ENCODE measurements at regions not wholly inside any gene's neighbourhood (a gene's known extent, or its start where the extent isn't known, plus 50 kb on each side); places are given as distances from the start of the nearest gene placed in this dataset.

DNA sequence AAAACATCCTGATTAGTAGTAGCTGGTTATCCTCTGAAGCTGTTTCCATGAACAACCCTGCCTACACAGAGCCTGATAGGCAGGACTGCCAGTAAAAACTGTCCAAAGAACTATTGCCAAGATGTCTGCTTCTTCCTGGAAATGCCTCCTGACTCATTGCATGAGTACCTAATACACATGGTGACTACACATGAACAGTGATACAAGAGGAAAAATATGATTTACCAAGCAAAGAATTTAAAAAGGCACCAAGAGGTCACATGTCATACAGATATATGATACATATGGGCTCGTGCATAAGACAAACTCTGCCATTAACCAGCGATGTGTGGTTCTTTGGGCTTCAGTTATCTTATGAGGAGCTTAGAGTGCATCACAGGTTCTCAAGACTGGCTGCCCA is 552.3 kb downstream of the SLC16A7 start:
- Mint-ChIP-seq H3K36me3 (no peaks in the 10 kb centered on the region), H3K4me3 (no peak overlapping the region), H3K9me3 (peaks cover 8% of the 10 kb centered on the region), H3K4me1 (peaks cover 4% of the 10 kb centered on the region), H3K27ac (no peak overlapping the region), H3K27me3 (ENCODE audit: low read depth) (no peaks in the 10 kb centered on the region)
- DNase-seq (ENCODE audit: low spot score in 2 of 2, unreplicated experiment in 2 of 2): no peak
- TF ChIP-seq, protein P1, sequence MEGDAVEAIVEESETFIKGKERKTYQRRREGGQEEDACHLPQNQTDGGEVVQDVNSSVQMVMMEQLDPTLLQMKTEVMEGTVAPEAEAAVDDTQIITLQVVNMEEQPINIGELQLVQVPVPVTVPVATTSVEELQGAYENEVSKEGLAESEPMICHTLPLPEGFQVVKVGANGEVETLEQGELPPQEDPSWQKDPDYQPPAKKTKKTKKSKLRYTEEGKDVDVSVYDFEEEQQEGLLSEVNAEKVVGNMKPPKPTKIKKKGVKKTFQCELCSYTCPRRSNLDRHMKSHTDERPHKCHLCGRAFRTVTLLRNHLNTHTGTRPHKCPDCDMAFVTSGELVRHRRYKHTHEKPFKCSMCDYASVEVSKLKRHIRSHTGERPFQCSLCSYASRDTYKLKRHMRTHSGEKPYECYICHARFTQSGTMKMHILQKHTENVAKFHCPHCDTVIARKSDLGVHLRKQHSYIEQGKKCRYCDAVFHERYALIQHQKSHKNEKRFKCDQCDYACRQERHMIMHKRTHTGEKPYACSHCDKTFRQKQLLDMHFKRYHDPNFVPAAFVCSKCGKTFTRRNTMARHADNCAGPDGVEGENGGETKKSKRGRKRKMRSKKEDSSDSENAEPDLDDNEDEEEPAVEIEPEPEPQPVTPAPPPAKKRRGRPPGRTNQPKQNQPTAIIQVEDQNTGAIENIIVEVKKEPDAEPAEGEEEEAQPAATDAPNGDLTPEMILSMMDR (IDR thresholded peaks at IDR 0.05; ENCODE audit: unreplicated experiment): no peak

DNA sequence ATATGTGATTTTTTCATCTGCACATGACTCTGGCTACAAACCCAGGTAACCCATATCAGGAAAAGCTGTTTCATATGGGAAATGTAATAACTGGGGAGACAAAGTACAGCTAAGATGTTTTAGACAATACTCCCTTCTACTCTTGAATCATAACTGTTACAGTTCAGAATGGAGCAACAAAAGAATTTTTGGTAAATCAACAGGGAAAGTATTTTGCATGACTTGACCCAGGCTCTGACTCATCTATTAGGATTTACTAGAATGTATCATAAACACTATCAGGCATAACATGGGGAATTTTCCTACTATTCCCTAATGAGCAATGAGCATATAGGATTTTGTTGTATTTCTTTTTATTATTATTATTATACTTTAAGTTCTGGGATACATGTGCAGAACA is 553.0 kb downstream of the SLC16A7 start:
- Mint-ChIP-seq H3K9me3 (peaks cover 8% of the 10 kb centered on the region), H3K36me3 (no peaks in the 10 kb centered on the region), H3K27ac (no peak overlapping the region), H3K27me3 (ENCODE audit: low read depth) (no peaks in the 10 kb centered on the region), H3K4me3 (no peak overlapping the region), H3K4me1 (peaks cover 6% of the 10 kb centered on the region)
- DNase-seq (ENCODE audit: low spot score in 2 of 2, unreplicated experiment in 2 of 2): no peak
- TF ChIP-seq, protein P1 (IDR thresholded peaks at IDR 0.05; ENCODE audit: unreplicated experiment): no peak

DNA sequence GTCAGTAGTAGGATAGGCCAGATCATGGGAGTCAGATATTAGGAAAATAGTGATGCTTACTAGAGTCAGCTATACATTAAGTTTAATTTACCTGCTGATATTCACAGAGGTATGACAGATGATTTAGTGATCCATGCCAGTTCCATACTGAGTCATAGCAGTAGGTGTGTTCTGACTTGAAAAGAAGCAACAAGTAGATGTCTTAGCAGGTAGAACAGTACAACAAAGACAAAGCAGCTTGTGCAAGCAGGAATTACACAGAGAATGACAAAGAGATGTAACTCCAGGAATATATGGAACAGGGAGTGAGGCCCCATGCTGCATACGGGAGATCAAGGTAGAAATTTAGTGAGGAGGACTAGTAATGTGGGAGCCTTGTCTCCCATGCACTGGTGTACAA is 556.9 kb downstream of the SLC16A7 start:
- Mint-ChIP-seq H3K27ac (no peak overlapping the region), H3K4me3 (no peak overlapping the region), H3K27me3 (ENCODE audit: low read depth) (no peaks in the 10 kb centered on the region), H3K4me1 (peaks cover 4% of the 10 kb centered on the region), H3K9me3 (peaks cover 8% of the 10 kb centered on the region), H3K36me3 (no peaks in the 10 kb centered on the region)
- TF ChIP-seq, protein P1 (IDR thresholded peaks at IDR 0.05; ENCODE audit: unreplicated experiment): no peak
- no peak for DNase-seq (ENCODE audit: low spot score in 2 of 2, unreplicated experiment in 2 of 2)

DNA sequence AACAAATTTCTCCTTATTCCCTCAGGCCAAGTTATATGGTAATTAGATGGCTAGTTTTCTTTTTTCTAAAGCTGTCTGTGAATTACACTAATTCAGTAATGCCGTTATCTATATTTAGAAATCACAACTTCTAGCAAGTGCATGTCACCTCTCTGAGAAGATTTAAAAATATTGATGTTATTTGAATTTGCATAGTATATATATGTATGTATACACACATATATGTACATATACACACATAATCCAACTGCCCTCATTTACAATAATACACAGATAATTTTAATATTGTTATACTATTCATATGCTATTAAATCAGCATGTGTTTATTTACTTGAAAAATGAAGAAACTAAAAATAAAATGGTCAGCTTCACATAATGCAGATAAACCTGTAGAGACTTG is 563.9 kb downstream of the SLC16A7 start:
- Mint-ChIP-seq H3K9me3 (no peaks in the 10 kb centered on the region), H3K27me3 (ENCODE audit: low read depth) (no peaks in the 10 kb centered on the region), H3K27ac (no peak overlapping the region), H3K4me1 (peaks cover 2% of the 10 kb centered on the region), H3K4me3 (no peak overlapping the region), H3K36me3 (no peaks in the 10 kb centered on the region)
- no peak for DNase-seq (ENCODE audit: low spot score in 2 of 2, unreplicated experiment in 2 of 2)
- TF ChIP-seq, protein P1 (IDR thresholded peaks at IDR 0.05; ENCODE audit: unreplicated experiment): no peak

DNA sequence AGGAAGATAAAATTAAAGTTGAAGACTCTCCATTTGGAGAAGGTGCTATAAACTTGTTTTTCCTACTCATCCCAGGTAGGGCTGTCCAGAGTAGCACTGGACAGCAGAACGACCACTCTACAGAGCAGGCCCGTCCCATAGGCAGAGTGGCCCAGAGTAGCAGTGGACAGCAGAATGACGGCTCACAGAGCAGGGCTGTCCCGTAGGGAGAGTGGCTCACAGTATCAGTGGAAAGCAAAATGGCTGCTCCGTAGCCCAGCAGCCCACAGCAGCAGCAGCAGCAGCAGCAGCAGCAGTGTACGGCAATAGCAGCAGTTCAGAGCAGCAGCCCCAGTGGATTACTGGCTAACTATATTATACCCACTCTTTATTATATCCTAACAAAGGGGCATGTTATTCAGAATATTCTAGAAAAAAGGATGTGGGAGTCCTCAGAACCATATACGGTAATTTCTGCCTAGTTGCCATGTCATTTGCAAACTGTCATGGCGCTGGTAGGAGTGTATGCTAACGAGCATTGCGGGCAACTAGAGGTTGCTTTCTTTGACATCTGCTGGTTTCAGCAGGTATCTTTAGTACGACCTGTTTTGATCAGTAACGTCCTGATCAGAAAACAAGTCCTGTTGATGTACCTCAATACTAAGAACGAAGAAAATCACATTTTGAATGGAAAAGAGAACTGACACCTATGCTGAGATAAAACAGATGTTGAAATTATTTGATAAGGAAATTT is 567.3 kb downstream of the SLC16A7 start:
- no peak overlapping the region for H3K27ac Mint-ChIP-seq
- H3K4me3 Mint-ChIP-seq: no peak overlapping the region
- no peaks in the 10 kb centered on the region for H3K27me3 Mint-ChIP-seq (ENCODE audit: low read depth)
- peaks cover 2% of the 10 kb centered on the region for H3K4me1 Mint-ChIP-seq
- TF ChIP-seq, protein P1 (IDR thresholded peaks at IDR 0.05; ENCODE audit: unreplicated experiment): no peak
- H3K36me3 Mint-ChIP-seq: no peaks in the 10 kb centered on the region
- no peak for DNase-seq (ENCODE audit: low spot score in 2 of 2, unreplicated experiment in 2 of 2)
- H3K9me3 Mint-ChIP-seq: no peaks in the 10 kb centered on the region
